RWPE1 (cell line): ENCODE measurements at regions not wholly inside any gene's neighbourhood (a gene's known extent, or its start where the extent isn't known, plus 50 kb on each side); places are given as distances from the start of the nearest gene placed in this dataset.

Experiments used
- CTCF ChIA-PET: fragments of 350-600 bp; sonication (Branson Sonifier 250); formaldehyde crosslinking; extraction: SDS; loops from one replicate; lab custom pipeline; 2021; lab: Yijun Ruan, JAX
- POLR2A ChIA-PET: fragments of 400-600 bp; formaldehyde crosslinking; extraction: SDS; loops from one replicate; lab custom pipeline; 2020; ENCODE audit warnings: antibody characterized with exemption; ENCODE audit not compliant: low non-redundant PET; lab: Yijun Ruan, JAX
- DNase-seq: peaks from one replicate; pipeline ENCODE4 v3.0.0; 2012; ENCODE audit warnings: low spot score
- H3K27ac ChIP-seq: fragments of 450-650 bp; 2 replicates; pipeline ENCODE4 v1.5.1; 2017
- TF ChIP-seq, protein P1 (sequence below): fragments of 450-650 bp; conservative IDR thresholded peaks from 2 replicates; pipeline ENCODE4 v1.5.1; 2017; ENCODE audit warnings: low read depth, mild to moderate bottlenecking

DNA sequence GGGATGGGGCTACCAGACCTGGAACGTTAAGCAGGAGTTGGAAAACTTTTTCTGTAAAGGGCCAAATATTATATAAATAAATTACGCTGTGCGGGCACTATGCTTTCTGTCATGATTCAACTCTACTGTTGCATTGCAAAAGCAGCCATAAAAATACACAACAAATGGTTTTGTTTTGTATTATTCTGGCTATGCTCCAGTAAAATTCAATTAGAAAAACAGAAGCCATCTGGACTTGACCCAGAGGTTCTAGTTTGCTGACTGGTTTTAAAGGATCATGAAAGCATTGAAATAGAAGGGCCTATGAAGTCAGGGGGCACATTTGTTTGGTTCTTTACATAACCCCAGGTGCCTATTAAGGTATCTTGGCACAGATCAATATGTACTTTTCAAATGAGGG is 647.4 kb upstream of the LMCD1 start:
- no peak for DNase-seq
- no peak overlapping the region for H3K27ac ChIP-seq
- TF ChIP-seq, protein P1, sequence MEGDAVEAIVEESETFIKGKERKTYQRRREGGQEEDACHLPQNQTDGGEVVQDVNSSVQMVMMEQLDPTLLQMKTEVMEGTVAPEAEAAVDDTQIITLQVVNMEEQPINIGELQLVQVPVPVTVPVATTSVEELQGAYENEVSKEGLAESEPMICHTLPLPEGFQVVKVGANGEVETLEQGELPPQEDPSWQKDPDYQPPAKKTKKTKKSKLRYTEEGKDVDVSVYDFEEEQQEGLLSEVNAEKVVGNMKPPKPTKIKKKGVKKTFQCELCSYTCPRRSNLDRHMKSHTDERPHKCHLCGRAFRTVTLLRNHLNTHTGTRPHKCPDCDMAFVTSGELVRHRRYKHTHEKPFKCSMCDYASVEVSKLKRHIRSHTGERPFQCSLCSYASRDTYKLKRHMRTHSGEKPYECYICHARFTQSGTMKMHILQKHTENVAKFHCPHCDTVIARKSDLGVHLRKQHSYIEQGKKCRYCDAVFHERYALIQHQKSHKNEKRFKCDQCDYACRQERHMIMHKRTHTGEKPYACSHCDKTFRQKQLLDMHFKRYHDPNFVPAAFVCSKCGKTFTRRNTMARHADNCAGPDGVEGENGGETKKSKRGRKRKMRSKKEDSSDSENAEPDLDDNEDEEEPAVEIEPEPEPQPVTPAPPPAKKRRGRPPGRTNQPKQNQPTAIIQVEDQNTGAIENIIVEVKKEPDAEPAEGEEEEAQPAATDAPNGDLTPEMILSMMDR, result no peak
- POLR2A ChIA-PET, result no interaction called here
- CTCF ChIA-PET, result no interaction called here

DNA sequence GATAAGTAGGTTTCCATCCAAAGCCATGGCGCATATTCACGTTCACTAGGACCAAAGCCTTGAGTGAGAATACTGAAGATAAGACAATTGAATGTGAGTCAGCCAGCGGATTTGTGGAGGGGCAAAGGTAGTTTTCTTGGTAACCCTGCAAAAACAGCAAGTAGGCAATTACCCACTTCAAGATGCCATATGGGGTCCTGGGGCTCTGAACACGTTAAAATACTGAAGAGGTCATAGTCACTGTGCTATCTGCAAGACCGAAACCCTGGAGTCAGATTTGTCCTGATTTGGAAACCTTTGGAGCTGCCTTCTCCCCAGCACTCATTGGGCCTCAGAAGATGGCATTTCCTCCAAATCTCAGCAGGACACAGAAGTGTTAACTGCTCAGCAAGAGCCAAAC is 646.9 kb upstream of the LMCD1 start:
- DNase-seq, result no peak
- H3K27ac ChIP-seq, result no peak overlapping the region
- TF ChIP-seq, protein P1, result no peak
- CTCF ChIA-PET, result no interaction called here
- POLR2A ChIA-PET, result no interaction called here

DNA sequence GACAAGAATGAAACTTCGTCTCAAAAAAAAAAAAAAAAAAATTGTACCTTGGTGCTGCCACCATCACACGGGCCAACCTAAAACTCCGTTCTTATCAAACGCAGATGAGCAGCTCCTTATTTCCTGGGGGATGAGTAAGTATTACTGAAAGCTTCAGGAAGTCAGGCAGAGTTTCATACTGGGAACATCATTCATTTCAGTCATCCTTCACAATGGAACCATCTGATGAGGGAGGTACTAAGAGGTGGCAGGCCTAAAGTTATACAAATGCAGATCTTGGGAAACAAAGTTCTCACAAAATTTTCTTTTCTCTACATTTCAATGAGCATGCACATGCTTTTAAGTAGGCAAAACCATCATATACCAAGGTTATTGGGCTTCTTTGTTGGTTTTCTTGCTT is 636.0 kb upstream of the LMCD1 start:
- CTCF ChIA-PET, result no interaction called here
- DNase-seq, result no peak
- TF ChIP-seq, protein P1, result no peak
- H3K27ac ChIP-seq, result no peak overlapping the region
- POLR2A ChIA-PET, result no interaction called here

DNA sequence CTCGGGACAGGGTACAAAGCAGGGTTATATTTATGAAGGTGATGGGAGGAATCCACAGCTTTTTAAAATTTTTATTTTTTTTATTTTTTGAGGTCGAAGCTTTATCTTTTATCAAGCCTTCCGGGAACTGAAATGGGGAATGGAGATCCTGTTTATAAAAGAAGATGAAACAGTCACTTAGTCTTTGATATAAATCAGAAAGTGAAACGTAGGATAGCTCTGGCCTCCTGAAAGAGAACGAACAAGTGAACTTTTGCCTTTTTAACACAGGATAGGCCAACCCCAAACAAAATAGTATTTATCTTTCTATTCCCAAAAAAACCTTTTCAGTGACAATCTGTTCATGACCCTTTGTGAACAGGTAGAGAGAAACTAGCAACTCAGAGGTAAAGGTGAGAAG is 634.0 kb upstream of the LMCD1 start:
- no peak overlapping the region for H3K27ac ChIP-seq
- ChIA-PET CTCF (no interaction called here), POLR2A (no interaction called here)
- no peak for DNase-seq
- TF ChIP-seq, protein P1, result no peak

DNA sequence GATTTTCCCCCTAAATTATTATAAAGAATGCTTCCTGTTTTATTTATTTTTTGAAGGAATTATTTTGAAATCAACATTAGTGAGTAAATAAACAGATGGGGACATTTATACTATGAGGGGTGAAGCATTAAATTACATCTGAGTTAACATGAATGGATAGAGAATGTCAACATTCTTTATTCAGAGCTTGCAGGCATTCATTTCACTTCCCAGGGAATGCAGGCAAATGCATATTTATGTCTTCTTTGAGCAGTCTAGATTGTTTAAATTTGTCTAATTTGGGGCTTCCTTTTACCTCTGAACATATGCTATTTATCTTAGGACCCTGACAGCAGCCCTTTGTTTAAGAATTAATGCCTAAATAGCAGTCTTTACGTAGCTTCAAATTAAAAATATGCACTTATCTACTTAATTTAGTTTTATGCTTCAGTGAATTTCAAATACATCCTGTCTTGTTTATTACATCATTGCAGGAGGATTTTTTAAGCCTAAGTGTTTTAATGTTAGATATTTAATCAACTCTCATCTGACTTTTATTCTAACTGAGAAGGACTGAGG is 630.5 kb upstream of the LMCD1 start:
- POLR2A ChIA-PET, result no interaction called here
- H3K27ac ChIP-seq, result no peak overlapping the region
- CTCF ChIA-PET, result no interaction called here
- DNase-seq, result no peak
- TF ChIP-seq, protein P1, result no peak

DNA sequence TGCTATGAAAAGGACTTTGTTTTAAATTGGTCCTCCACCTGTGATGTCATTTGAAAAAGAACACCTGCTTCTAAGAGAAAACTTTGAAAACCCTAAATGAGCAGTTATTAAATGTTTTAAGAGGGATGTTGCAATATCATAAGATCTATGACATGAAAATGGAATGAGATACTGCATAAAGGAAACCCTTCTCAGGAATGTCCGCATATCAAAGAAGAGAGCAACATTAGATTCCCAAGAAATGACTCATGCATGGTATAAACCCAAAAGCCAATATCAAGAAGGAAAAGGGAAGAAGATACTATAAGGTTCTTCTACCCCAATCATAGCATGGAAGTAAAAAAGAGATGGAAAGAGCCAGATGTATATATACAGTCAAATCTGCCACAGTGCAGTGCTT is 627.5 kb upstream of the LMCD1 start:
- no peak overlapping the region for H3K27ac ChIP-seq
- ChIA-PET POLR2A (no interaction called here), CTCF (no interaction called here)
- TF ChIP-seq, protein P1, result no peak
- DNase-seq, result no peak
